Nephron (organoid): ENCODE measurements at regions not wholly inside any gene's neighbourhood (a gene's known extent, or its start where the extent isn't known, plus 50 kb on each side); places are given as distances from the start of the nearest gene placed in this dataset.

Experiments used
- H3K27ac Mint-ChIP-seq, 3 experiments: 2 replicates each; pipeline ENCODE4 v1.8.0; 2020; ENCODE audit warnings: mixed read lengths in 3 of 3, mild to moderate bottlenecking in 2 of 3, moderate library complexity in 1 of 3
- H3K27me3 Mint-ChIP-seq: 2 replicates; pipeline ENCODE4 v1.8.0; 2021; ENCODE audit warnings: low read depth, mild to moderate bottlenecking, moderate library complexity, mixed read lengths
- H3K36me3 Mint-ChIP-seq: 2 replicates; pipeline ENCODE4 v1.8.0; 2020; ENCODE audit warnings: low read depth, mixed read lengths
- H3K4me1 Mint-ChIP-seq: 2 replicates; pipeline ENCODE4 v1.8.0; 2020; ENCODE audit warnings: mixed read lengths
- H3K4me3 Mint-ChIP-seq, 3 experiments: 2 replicates each; pipeline ENCODE4 v1.8.0; 2020; ENCODE audit warnings: mild to moderate bottlenecking in 3 of 3, mixed read lengths in 3 of 3, moderate library complexity in 2 of 3
- H3K9me3 Mint-ChIP-seq: 2 replicates; pipeline ENCODE4 v1.8.0; 2020; ENCODE audit warnings: mixed read lengths
- TF ChIP-seq, protein P1 (sequence below), 3 experiments: fragments of 200-600 bp; sonication (generic); IDR thresholded peaks; one replicate each; pipeline ENCODE4 v1.5.0; 2021; ENCODE audit warnings: antibody characterized with exemption in 3 of 3; ENCODE audit not compliant: unreplicated experiment in 3 of 3

DNA sequence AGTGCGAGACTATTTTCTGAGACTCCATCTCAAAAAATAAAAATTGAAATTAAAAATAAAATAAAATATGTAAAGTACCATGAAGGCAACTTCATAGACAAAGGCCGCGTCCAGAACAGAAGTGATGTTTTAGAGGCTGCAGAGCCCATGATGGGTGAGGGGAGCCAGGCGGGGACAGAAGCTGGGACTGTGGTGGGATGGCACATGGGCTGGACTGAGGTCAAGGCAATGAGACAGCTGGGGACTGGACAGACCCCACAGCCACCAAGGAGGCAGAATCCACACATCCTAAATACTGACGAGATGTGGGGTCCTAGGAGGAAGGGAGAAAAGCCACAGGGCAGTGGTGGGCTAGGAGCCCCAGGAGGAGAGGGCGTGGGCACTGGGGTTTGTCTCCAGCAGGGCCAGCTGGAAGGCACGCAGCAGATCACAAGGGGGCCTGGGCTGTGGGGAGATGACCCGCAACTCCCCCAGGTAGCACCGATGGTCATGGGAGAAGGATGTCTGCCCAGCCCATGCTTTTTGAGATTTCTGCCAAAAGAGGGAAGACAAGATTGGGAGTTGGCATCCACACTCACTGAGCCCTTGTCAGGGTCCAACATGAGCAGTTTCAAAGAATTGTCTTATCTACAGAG is 74.3 kb downstream of the KCNF1 start:
- Mint-ChIP-seq H3K4me1 (peaks cover 25% of the 10 kb centered on the region), H3K4me3 (no peak overlapping the region), H3K36me3 (no peaks in the 10 kb centered on the region), H3K27ac (peak overlapping the region in 1 of 3 experiments; percentile 27), H3K27me3 (peaks cover 4% of the 10 kb centered on the region), H3K9me3 (no peaks in the 10 kb centered on the region)
- TF ChIP-seq, protein P1, sequence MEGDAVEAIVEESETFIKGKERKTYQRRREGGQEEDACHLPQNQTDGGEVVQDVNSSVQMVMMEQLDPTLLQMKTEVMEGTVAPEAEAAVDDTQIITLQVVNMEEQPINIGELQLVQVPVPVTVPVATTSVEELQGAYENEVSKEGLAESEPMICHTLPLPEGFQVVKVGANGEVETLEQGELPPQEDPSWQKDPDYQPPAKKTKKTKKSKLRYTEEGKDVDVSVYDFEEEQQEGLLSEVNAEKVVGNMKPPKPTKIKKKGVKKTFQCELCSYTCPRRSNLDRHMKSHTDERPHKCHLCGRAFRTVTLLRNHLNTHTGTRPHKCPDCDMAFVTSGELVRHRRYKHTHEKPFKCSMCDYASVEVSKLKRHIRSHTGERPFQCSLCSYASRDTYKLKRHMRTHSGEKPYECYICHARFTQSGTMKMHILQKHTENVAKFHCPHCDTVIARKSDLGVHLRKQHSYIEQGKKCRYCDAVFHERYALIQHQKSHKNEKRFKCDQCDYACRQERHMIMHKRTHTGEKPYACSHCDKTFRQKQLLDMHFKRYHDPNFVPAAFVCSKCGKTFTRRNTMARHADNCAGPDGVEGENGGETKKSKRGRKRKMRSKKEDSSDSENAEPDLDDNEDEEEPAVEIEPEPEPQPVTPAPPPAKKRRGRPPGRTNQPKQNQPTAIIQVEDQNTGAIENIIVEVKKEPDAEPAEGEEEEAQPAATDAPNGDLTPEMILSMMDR (IDR thresholded peaks at IDR 0.05; ENCODE audit: unreplicated experiment in 3 of 3) = no peak

DNA sequence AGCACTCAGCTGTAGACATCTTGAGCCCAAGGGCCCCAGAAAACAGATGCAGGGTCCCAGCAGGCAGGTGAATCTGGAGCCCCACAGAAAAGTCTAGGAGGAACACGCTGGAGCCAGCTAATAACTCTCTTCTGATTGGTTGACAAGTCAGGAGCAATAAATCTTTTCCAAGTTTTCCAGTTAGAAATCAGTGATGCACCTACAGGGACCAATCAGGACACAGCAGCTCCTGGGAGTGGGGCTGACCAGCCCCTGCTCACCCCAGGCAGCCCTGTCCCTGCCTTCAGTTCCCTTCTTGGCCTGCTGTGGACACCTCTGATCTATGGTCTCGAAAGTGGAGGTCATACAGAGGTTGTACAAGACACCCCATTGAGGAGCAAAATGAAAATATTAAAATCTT is 75.7 kb downstream of the KCNF1 start:
- Mint-ChIP-seq H3K27me3 (peaks cover 7% of the 10 kb centered on the region), H3K36me3 (no peaks in the 10 kb centered on the region), H3K9me3 (no peaks in the 10 kb centered on the region), H3K4me3 (no peak overlapping the region), H3K27ac (no peak overlapping the region), H3K4me1 (peaks cover 32% of the 10 kb centered on the region)
- TF ChIP-seq, protein P1 (IDR thresholded peaks at IDR 0.05; ENCODE audit: unreplicated experiment in 3 of 3) = no peak

DNA sequence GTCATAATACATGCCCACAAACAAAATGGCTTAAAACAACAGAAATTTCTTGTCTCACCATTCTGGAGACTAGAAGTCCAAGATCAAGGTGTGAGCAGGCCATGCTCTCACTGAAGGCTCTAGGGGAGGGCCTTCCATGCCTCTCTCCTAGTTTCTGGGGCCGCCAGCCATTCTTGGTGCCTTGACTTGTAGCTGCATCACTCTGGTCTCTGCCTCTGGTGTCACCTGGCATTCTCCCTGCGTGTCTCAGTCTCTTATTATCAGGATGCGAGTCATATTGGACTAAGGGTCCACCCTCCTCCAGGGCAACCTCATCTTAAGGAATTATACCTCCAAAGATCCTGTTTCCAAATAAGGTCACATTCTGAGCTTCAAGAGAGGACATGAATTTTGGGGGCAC is 76.1 kb downstream of the KCNF1 start:
- Mint-ChIP-seq H3K27ac (no peak overlapping the region), H3K4me3 (no peak overlapping the region), H3K4me1 (peaks cover 32% of the 10 kb centered on the region), H3K27me3 (peaks cover 7% of the 10 kb centered on the region), H3K9me3 (no peaks in the 10 kb centered on the region), H3K36me3 (no peaks in the 10 kb centered on the region)
- TF ChIP-seq, protein P1 (IDR thresholded peaks at IDR 0.05; ENCODE audit: unreplicated experiment in 3 of 3) = no peak

DNA sequence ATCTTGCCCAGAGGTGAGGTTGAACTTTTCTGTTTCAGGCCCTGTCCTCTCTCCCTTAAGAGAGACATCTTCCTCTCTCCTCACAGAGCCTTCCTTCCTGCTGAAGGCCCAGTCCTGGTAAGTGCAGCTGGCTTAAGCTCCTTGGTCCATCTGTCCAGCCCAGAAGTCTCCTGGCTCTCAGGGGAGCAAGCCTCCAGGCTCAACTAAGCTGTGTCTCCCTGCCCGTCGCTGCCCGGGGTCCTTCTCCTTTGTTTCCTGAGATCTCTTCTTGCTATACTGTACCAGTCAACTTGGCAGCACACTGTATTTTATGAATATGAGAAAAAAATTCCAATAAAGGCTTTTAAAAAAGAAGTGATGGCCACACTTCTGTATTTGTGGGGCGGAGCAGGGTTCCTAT is 77.4 kb downstream of the KCNF1 start:
- Mint-ChIP-seq H3K36me3 (no peaks in the 10 kb centered on the region), H3K4me1 (peaks cover 20% of the 10 kb centered on the region), H3K4me3 (no peak overlapping the region), H3K27me3 (peaks cover 3% of the 10 kb centered on the region), H3K9me3 (no peaks in the 10 kb centered on the region), H3K27ac (no peak overlapping the region)
- TF ChIP-seq, protein P1 (IDR thresholded peaks at IDR 0.05; ENCODE audit: unreplicated experiment in 3 of 3) = no peak

DNA sequence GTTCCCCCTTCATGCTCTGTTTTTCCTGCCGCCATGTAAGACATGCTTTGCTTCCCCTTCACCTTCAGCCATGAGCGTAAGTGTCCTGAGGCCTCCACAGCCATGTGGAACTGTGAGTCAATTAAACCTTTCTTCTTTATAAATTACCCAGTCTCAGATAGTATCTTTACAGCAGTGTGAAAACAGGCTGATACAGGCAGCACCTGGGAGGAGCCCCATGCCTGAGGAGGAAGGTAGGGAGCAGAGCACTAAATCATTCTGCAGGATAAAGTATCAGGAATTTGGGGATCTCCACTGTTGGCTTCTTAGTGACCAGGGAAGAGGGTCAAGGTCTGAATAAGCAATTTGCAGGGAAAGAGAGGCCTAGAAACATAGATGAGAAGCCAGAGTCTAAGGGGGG is 78.0 kb downstream of the KCNF1 start:
- H3K36me3 Mint-ChIP-seq = no peaks in the 10 kb centered on the region
- H3K4me1 Mint-ChIP-seq = peaks cover 14% of the 10 kb centered on the region
- H3K4me3 Mint-ChIP-seq = no peak overlapping the region
- H3K9me3 Mint-ChIP-seq = no peaks in the 10 kb centered on the region
- TF ChIP-seq, protein P1 (IDR thresholded peaks at IDR 0.05; ENCODE audit: unreplicated experiment in 3 of 3) = no peak
- H3K27ac Mint-ChIP-seq = no peak overlapping the region
- peaks cover 3% of the 10 kb centered on the region for H3K27me3 Mint-ChIP-seq

DNA sequence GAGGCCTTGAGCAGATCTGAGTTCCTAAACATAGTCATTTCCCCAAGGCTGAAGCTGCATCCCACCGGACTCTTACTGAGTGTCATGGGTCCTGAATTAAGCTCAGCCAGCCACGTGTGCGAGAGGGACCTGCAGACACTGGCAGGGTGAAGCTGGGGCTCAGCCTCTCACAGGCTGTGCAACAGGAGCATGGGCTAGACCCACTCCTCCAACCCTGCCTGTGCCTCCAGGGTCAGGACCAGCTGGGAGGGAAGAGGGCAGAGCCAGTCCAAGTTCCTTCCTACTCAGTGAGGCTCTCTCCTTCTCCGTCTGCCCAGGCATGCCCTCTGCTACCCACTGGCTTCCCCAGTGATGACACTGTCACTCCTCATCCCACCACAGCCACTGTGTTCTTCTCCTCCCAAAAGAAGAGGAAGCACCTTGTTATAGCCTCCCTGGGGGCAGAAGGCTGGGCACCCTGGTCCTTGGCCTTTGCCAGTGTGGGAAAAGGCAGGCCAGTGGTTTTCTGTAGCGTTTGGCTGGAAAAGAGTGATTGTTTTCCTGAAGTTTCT is 78.9 kb downstream of the KCNF1 start:
- Mint-ChIP-seq H3K4me1 (peaks cover 7% of the 10 kb centered on the region), H3K27me3 (peaks cover 3% of the 10 kb centered on the region), H3K9me3 (peaks cover 3% of the 10 kb centered on the region), H3K4me3 (no peak overlapping the region), H3K27ac (no peak overlapping the region), H3K36me3 (no peaks in the 10 kb centered on the region)
- TF ChIP-seq, protein P1 (IDR thresholded peaks at IDR 0.05; ENCODE audit: unreplicated experiment in 3 of 3) = no peak
